Lower lobe of right lung (tissue), 2 donors: ENCODE measurements at regions not wholly inside any gene's neighbourhood (a gene's known extent, or its start where the extent isn't known, plus 50 kb on each side); places are given as distances from the start of the nearest gene placed in this dataset.

Experiments
- ATAC-seq, 2 donors: fragments of 200-7000 bp; cut with Tn5 transposase; one replicate each; pipeline ENCODE4 v1.9.1; 2020 to 2022; ENCODE audit warnings: mild to moderate bottlenecking in 2 of 2, moderate library complexity in 2 of 2
- DNase-seq: peaks from one replicate; pipeline ENCODE4 v3.0.0-alpha.2; 2020
- H3K27ac ChIP-seq: fragments of 200-600 bp; one replicate; pipeline ENCODE4 v1.8.0; 2022
- H3K27me3 ChIP-seq: fragments of 200-600 bp; one replicate; pipeline ENCODE4 v1.8.0; 2022; ENCODE audit warnings: low read depth
- H3K36me3 ChIP-seq: fragments of 200-600 bp; one replicate; pipeline ENCODE4 v1.8.0; 2022; ENCODE audit warnings: mild to moderate bottlenecking
- H3K4me1 ChIP-seq: fragments of 200-600 bp; one replicate; pipeline ENCODE4 v1.8.0; 2022
- H3K4me3 ChIP-seq: fragments of 200-600 bp; one replicate; pipeline ENCODE4 v1.8.0; 2022; ENCODE audit warnings: mild to moderate bottlenecking
- H3K9me3 ChIP-seq: fragments of 200-600 bp; one replicate; pipeline ENCODE4 v1.8.0; 2022
- intact Hi-C: fragments of 100-400 bp; cut with DNase I; formaldehyde crosslinking; loops from one replicate; pipeline ENCODE4 v1.11.0; 2022
- TF ChIP-seq, protein P1 (sequence below): fragments of 200-600 bp; IDR thresholded peaks from one replicate; pipeline ENCODE4 v1.8.0; 2022; ENCODE audit warnings: antibody characterized with exemption, mild to moderate bottlenecking
- donor health status: DM: no; HTN: yes; CAD: no; lungs with severe emphysema.

- Histone ChIP-seq H3K27me3 (no peaks in the 10 kb centered on the region), H3K4me1 (no peaks in the 10 kb centered on the region), H3K36me3 (no peaks in the 10 kb centered on the region), H3K9me3 (no peaks in the 10 kb centered on the region), H3K27ac (no peak overlapping the region), H3K4me3 (no peak overlapping the region)
- DNase-seq = no peak
- intact Hi-C loops = no loop called here
- TF ChIP-seq, protein P1, sequence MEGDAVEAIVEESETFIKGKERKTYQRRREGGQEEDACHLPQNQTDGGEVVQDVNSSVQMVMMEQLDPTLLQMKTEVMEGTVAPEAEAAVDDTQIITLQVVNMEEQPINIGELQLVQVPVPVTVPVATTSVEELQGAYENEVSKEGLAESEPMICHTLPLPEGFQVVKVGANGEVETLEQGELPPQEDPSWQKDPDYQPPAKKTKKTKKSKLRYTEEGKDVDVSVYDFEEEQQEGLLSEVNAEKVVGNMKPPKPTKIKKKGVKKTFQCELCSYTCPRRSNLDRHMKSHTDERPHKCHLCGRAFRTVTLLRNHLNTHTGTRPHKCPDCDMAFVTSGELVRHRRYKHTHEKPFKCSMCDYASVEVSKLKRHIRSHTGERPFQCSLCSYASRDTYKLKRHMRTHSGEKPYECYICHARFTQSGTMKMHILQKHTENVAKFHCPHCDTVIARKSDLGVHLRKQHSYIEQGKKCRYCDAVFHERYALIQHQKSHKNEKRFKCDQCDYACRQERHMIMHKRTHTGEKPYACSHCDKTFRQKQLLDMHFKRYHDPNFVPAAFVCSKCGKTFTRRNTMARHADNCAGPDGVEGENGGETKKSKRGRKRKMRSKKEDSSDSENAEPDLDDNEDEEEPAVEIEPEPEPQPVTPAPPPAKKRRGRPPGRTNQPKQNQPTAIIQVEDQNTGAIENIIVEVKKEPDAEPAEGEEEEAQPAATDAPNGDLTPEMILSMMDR = no peak
- no peak for ATAC-seq
Measured at GRCh38 chr3:180092889-180093288, 56.2 kb upstream of the PEX5L start.

GRCh38 chr3:180093535-180093934, 56.8 kb upstream of the PEX5L start:
- intact Hi-C loops = no loop called here
- DNase-seq = no peak
- Histone ChIP-seq H3K27me3 (no peaks in the 10 kb centered on the region), H3K9me3 (no peaks in the 10 kb centered on the region), H3K4me1 (no peaks in the 10 kb centered on the region), H3K27ac (no peak overlapping the region), H3K36me3 (no peaks in the 10 kb centered on the region), H3K4me3 (no peak overlapping the region)
- TF ChIP-seq, protein P1 = no peak
- no peak for ATAC-seq

GRCh38 chr3:180097626-180098025, 60.9 kb upstream of the PEX5L start:
- Histone ChIP-seq H3K4me1 (no peaks in the 10 kb centered on the region), H3K36me3 (no peaks in the 10 kb centered on the region), H3K27ac (no peak overlapping the region), H3K27me3 (no peaks in the 10 kb centered on the region), H3K4me3 (no peak overlapping the region), H3K9me3 (no peaks in the 10 kb centered on the region)
- DNase-seq (no peak), ATAC-seq (no peak)
- intact Hi-C loops = no loop called here
- TF ChIP-seq, protein P1 = no peak

- intact Hi-C loops = no loop called here
- Histone ChIP-seq H3K4me1 (no peaks in the 10 kb centered on the region), H3K36me3 (no peaks in the 10 kb centered on the region), H3K9me3 (no peaks in the 10 kb centered on the region), H3K27me3 (no peaks in the 10 kb centered on the region), H3K27ac (no peak overlapping the region), H3K4me3 (no peak overlapping the region)
- TF ChIP-seq, protein P1 = no peak
- DNase-seq (peak; percentile 10), ATAC-seq (peak in 1 of 2 donors; percentile 26)
Measured at GRCh38 chr3:180102134-180102533, 65.4 kb upstream of the PEX5L start.

DNA sequence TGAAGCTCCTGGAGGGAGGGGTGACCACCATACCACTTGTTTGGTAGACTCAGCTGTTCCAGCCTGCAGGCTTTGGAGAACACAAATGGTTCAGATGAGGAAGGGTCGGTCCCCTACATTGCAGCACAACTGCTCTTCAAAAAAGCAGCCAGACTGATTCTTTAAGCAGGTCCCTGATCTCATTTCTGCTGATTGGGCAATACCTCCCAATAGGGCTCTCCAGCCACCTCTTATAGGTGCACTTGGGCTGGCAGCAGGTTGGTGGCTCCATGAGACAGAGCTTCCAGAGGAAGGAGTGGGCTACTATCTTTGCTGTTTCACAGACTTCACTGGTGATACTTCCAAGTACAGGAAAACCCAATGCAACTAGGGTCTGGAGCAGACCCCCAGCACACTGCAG, 65.9 kb upstream of the PEX5L start:
- ATAC-seq (peak; percentile 42 to 53), DNase-seq (no peak)
- Histone ChIP-seq H3K27me3 (no peaks in the 10 kb centered on the region), H3K4me3 (no peak overlapping the region), H3K4me1 (no peaks in the 10 kb centered on the region), H3K27ac (no peak overlapping the region), H3K9me3 (no peaks in the 10 kb centered on the region), H3K36me3 (no peaks in the 10 kb centered on the region)
- intact Hi-C loops = no loop called here
- TF ChIP-seq, protein P1 = no peak

DNA sequence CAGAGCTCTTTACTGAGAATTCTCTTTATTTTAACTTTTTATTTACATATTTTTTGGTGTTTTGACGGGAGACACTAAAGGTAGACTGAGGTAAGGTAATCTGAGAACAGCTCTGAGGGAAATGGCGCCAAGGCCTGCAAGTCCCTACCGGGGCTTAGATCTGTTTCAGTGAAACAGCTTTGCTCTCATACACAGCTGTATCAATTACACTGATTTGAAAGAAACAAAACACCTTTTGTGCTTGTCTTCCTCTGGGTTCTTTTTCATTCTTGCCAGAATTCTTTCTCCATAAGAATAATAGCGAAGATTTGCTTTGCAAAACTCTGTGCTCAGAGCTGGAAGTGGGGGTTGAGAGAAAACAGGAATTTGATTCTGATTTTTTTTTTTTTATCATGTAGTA, 79.5 kb upstream of the PEX5L start:
- TF ChIP-seq, protein P1 = no peak
- intact Hi-C loops = no loop called here
- Histone ChIP-seq H3K36me3 (no peaks in the 10 kb centered on the region), H3K4me1 (no peaks in the 10 kb centered on the region), H3K9me3 (no peaks in the 10 kb centered on the region), H3K4me3 (no peak overlapping the region), H3K27me3 (no peaks in the 10 kb centered on the region), H3K27ac (no peak overlapping the region)
- no peak for ATAC-seq
- no peak for DNase-seq
